ENCODE measurements at regions not wholly inside any gene's neighbourhood (a gene's known extent, or its start where the extent isn't known, plus 50 kb on each side); places are given as distances from the start of the nearest gene placed in this dataset.

DNA sequence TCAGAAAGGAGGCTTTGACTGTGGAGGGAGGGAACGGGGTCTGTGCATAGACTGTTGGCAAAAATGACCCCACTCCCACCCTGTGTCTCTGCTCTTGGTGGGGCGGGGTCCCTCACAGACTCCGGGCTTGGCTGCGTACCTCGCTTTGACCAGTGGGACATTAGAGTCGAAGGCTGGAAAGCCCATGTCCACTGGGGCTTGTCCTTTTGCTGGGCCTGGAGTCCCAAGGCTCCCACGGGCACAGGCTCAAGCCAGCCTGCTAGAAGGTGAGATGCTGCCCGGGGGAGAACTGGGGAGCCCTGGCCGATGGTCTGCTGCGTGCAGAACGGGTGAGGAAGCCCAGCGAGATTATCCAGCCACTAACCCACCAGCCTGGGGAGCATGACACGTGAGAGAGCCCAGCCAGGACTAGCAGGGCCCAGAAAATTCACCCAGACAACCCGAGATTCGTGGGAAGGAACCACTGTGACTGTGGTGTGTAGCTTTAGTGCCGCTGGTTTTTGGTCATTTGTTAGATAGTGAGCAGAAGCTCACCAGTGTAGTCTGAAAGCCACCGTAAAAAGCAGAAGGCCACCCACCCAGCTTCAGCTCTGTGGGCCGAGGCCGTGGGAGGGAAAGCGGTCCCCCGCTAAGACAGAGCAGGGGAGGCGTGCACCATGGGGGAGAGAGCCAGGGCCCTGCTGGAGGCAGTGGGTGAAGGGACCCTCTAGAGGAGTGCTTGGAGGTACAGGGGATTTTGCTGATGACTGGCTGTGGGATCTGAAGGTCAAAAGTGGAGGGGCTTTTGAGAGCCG is 78.3 kb upstream of the C1orf174 start:
- TF ChIP-seq, protein P1, sequence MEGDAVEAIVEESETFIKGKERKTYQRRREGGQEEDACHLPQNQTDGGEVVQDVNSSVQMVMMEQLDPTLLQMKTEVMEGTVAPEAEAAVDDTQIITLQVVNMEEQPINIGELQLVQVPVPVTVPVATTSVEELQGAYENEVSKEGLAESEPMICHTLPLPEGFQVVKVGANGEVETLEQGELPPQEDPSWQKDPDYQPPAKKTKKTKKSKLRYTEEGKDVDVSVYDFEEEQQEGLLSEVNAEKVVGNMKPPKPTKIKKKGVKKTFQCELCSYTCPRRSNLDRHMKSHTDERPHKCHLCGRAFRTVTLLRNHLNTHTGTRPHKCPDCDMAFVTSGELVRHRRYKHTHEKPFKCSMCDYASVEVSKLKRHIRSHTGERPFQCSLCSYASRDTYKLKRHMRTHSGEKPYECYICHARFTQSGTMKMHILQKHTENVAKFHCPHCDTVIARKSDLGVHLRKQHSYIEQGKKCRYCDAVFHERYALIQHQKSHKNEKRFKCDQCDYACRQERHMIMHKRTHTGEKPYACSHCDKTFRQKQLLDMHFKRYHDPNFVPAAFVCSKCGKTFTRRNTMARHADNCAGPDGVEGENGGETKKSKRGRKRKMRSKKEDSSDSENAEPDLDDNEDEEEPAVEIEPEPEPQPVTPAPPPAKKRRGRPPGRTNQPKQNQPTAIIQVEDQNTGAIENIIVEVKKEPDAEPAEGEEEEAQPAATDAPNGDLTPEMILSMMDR (IDR thresholded peaks at IDR 0.05): no peak
- H3K4me1 ChIP-seq (ENCODE audit: low read depth): no peaks in the 10 kb centered on the region
- H3K9me3 ChIP-seq: no peaks in the 10 kb centered on the region
- intact Hi-C loops (cut with DNase I, micrococcal nuclease): no loop called here
- no peak overlapping the region for H3K4me3 ChIP-seq
- ATAC-seq (no peak), DNase-seq (no peak)
- no peaks in the 10 kb centered on the region for H3K36me3 ChIP-seq (ENCODE audit: low read depth)

DNA sequence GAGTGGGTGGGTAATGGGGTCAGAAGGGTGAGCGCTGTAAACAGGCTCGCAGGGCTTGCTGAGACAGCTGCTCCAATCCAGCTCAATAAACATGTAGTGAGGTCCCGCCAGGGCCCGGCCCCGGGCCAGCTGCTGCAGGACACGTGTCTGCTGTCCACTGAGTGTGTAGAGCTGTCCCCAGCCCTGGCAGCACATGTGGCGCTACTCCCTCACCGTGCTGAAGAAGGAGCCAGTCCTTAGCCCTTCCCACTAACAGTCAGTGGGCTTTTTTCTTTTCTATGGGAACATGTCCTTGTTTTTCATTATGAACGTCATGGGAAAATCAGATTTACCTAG is 78.9 kb upstream of the C1orf174 start:
- ATAC-seq: no peak
- TF ChIP-seq, protein P1 (IDR thresholded peaks at IDR 0.05): no peak
- intact Hi-C loops (cut with DNase I, micrococcal nuclease): no loop called here

DNA sequence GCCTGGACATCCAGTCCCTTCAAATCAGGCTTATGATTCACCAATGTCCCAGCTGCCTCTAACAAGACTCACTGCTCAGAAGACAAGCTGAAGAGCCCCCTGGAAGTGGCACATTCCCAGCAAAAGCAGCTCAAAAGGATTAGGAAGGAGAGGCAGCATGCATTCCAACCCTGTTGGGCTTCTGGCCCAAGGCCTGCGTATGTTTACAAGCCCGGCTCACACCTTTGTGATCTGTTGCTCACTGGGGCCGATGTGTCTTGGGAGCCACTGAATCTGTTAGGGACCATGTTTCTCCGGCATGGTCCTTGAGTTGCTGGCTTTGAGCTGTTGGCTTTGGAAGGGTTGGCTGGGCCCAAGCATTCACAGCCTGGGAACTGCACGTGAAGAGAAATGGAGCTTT is 81.2 kb upstream of the C1orf174 start:
- Histone ChIP-seq H3K4me3 (no peak overlapping the region), H3K9me3 (no peaks in the 10 kb centered on the region), H3K36me3 (ENCODE audit: low read depth) (no peaks in the 10 kb centered on the region), H3K4me1 (ENCODE audit: low read depth) (no peaks in the 10 kb centered on the region)
- DNase-seq (no peak), ATAC-seq (no peak)
- TF ChIP-seq, protein P1 (IDR thresholded peaks at IDR 0.05): no peak
- intact Hi-C loops (cut with DNase I, micrococcal nuclease): no loop called here

More for the DNA sequence above, 78.9 kb upstream of the C1orf174 start:
- Histone ChIP-seq H3K36me3 (ENCODE audit: low read depth) (no peaks in the 10 kb centered on the region), H3K4me1 (ENCODE audit: low read depth) (no peaks in the 10 kb centered on the region), H3K9me3 (no peaks in the 10 kb centered on the region), H3K4me3 (no peak overlapping the region)
- DNase-seq: peak in 1 of 3 donors; percentile 6

DNA sequence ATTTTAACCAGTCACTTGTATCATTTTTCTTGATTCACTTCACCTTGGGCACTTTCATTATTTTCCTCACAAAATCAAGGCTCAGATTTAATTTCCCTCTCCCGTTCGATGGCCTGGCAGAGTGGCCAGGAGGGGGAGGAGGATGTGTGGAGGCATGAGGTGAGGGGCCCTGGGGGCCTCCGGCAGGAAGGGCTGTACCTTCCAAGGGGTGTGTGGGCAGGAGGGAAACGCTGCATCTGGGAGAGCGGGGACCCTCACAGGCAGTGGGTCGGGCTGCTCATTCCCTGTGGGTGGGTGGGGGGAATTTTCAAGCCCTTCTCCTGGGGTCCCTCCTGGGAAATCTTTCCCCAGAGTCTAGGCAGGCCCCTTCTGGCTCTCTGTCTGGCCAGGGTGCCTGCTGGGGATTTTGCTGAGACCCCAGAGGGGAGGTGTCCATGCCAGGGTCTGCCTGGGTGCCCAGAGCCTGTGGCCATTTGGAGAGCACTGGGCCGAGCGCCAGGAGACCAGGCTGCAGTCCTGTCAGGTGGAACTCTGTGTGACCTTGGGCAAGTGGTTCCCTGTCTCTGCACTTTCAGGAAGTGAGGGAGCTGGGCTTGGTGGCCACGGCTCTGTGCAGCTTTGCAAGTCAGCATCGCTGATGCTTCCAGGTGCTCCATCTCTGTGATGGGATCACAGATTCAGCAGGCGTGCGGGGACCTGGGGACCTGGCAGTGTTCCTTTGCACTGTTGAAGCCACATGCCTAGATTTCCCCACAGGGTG is 81.9 kb upstream of the C1orf174 start:
- no peak overlapping the region for H3K4me3 ChIP-seq
- no peak for DNase-seq
- H3K4me1 ChIP-seq (ENCODE audit: low read depth): no peaks in the 10 kb centered on the region
- TF ChIP-seq, protein P1 (IDR thresholded peaks at IDR 0.05): no peak
- ATAC-seq: no peak
- H3K9me3 ChIP-seq: no peaks in the 10 kb centered on the region
- H3K36me3 ChIP-seq (ENCODE audit: low read depth): no peaks in the 10 kb centered on the region
- intact Hi-C loops (cut with DNase I, micrococcal nuclease): no loop called here

DNA sequence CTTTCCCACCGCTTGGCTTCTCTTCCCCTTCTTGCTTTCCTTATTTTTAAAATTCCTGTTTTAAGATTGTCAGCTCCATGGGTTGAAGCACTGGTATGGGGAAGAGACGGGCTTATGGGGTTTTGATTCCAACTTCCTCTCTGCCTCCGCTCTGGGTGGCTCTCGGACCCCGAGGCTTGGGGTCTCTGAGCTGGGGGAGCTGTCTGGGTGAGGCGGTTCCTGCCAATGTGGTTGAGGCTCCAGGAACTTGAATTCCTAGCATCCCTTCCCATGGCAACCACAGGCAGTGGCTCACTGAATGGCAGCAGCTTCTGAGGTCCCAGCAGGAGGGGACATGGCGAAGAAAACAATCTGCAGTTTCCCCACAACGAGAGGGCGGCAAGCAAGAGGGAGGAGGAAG is 83.1 kb upstream of the C1orf174 start:
- intact Hi-C loops (cut with DNase I, micrococcal nuclease): no loop called here
- Histone ChIP-seq H3K4me1 (ENCODE audit: low read depth) (no peaks in the 10 kb centered on the region), H3K9me3 (no peaks in the 10 kb centered on the region), H3K4me3 (no peak overlapping the region), H3K36me3 (ENCODE audit: low read depth) (no peaks in the 10 kb centered on the region)
- no peak for ATAC-seq
- no peak for DNase-seq
- TF ChIP-seq, protein P1 (IDR thresholded peaks at IDR 0.05): no peak

Measured in mucosa of descending colon (tissue), 3 donors.